H7 (cell line): ENCODE measurements at regions not wholly inside any gene's neighbourhood (a gene's known extent, or its start where the extent isn't known, plus 50 kb on each side); places are given as distances from the start of the nearest gene placed in this dataset.

ENCODE experiments used
- DNase-seq: peaks from one replicate; pipeline ENCODE4 v3.0.0; 2012
- H3K27me3 ChIP-seq: 2 replicates; pipeline ENCODE4 v1.6.0; 2011; ENCODE audit warnings: mild to moderate bottlenecking, low read length; ENCODE audit not compliant: control insufficient read depth, insufficient read depth
- H3K36me3 ChIP-seq: replicated peaks from 2 replicates; pipeline ENCODE4 v1.5.1; 2011; ENCODE audit warnings: low read length; ENCODE audit not compliant: control insufficient read depth, insufficient read depth
- H3K4me3 ChIP-seq: 2 replicates; pipeline ENCODE4 v1.5.1; 2011; ENCODE audit warnings: low read depth, mild to moderate bottlenecking, control low read depth, low read length, moderate library complexity; ENCODE audit not compliant: insufficient read depth

- no peak for DNase-seq
- no peaks in the 10 kb centered on the region for H3K27me3 ChIP-seq
These were observed 278.0 kb upstream of the SPRED2 start for GRCh38 chr2:65710356-65710755.

GRCh38 chr2:65708086-65708485 lies 275.7 kb upstream of the SPRED2 start:
- no peak overlapping the region for H3K4me3 ChIP-seq
- H3K27me3 ChIP-seq, result no peaks in the 10 kb centered on the region
- DNase-seq, result no peak
- no peaks in the 10 kb centered on the region for H3K36me3 ChIP-seq

More at GRCh38 chr2:65710356-65710755, 278.0 kb upstream of the SPRED2 start:
- H3K4me3 ChIP-seq, result no peak overlapping the region
- no peaks in the 10 kb centered on the region for H3K36me3 ChIP-seq

- Histone ChIP-seq H3K27me3 (no peaks in the 10 kb centered on the region), H3K4me3 (no peak overlapping the region), H3K36me3 (no peaks in the 10 kb centered on the region)
- no peak for DNase-seq
These were observed 274.0 kb upstream of the SPRED2 start for GRCh38 chr2:65706411-65706810.

- no peaks in the 10 kb centered on the region for H3K36me3 ChIP-seq
- no peak for DNase-seq
- no peaks in the 10 kb centered on the region for H3K27me3 ChIP-seq
- H3K4me3 ChIP-seq, result no peak overlapping the region
These were observed 268.8 kb upstream of the SPRED2 start for GRCh38 chr2:65701191-65701590.

- Histone ChIP-seq H3K36me3 (no peaks in the 10 kb centered on the region), H3K27me3 (no peaks in the 10 kb centered on the region), H3K4me3 (no peak overlapping the region)
- no peak for DNase-seq
These were observed 268.3 kb upstream of the SPRED2 start for GRCh38 chr2:65700720-65701119.

- Histone ChIP-seq H3K27me3 (no peaks in the 10 kb centered on the region), H3K36me3 (no peaks in the 10 kb centered on the region), H3K4me3 (no peak overlapping the region)
- no peak for DNase-seq
These were observed 267.7 kb upstream of the SPRED2 start for GRCh38 chr2:65700004-65700651.

- Histone ChIP-seq H3K27me3 (no peaks in the 10 kb centered on the region), H3K36me3 (no peaks in the 10 kb centered on the region)
- no peak for DNase-seq
These were observed 259.4 kb upstream of the SPRED2 start for GRCh38 chr2:65691816-65692215.

GRCh38 chr2:65688141-65688886 lies 255.9 kb upstream of the SPRED2 start:
- Histone ChIP-seq H3K4me3 (no peak overlapping the region), H3K36me3 (no peaks in the 10 kb centered on the region), H3K27me3 (no peaks in the 10 kb centered on the region)
- no peak for DNase-seq

More at GRCh38 chr2:65691816-65692215, 259.4 kb upstream of the SPRED2 start:
- H3K4me3 ChIP-seq, result no peak overlapping the region

GRCh38 chr2:65687614-65688013 lies 255.2 kb upstream of the SPRED2 start:
- DNase-seq, result no peak
- no peak overlapping the region for H3K4me3 ChIP-seq
- no peaks in the 10 kb centered on the region for H3K27me3 ChIP-seq
- no peaks in the 10 kb centered on the region for H3K36me3 ChIP-seq

GRCh38 chr2:65686928-65687521 lies 254.6 kb upstream of the SPRED2 start:
- H3K4me3 ChIP-seq, result no peak overlapping the region
- H3K27me3 ChIP-seq, result no peaks in the 10 kb centered on the region
- H3K36me3 ChIP-seq, result no peaks in the 10 kb centered on the region
- DNase-seq, result no peak

- Histone ChIP-seq H3K27me3 (no peaks in the 10 kb centered on the region), H3K4me3 (no peak overlapping the region), H3K36me3 (no peaks in the 10 kb centered on the region)
- DNase-seq, result no peak
These were observed 249.1 kb upstream of the SPRED2 start for GRCh38 chr2:65681503-65681902.

- Histone ChIP-seq H3K27me3 (no peaks in the 10 kb centered on the region), H3K36me3 (no peaks in the 10 kb centered on the region), H3K4me3 (no peak overlapping the region)
- DNase-seq, result no peak
These were observed 246.5 kb upstream of the SPRED2 start for GRCh38 chr2:65678779-65679391.

GRCh38 chr2:65675350-65675749 lies 243.0 kb upstream of the SPRED2 start:
- Histone ChIP-seq H3K27me3 (no peaks in the 10 kb centered on the region), H3K36me3 (no peaks in the 10 kb centered on the region), H3K4me3 (no peak overlapping the region)
- no peak for DNase-seq

GRCh38 chr2:65671670-65672242 lies 239.4 kb upstream of the SPRED2 start:
- Histone ChIP-seq H3K36me3 (no peaks in the 10 kb centered on the region), H3K4me3 (no peak overlapping the region), H3K27me3 (no peaks in the 10 kb centered on the region)
- DNase-seq, result peak; percentile 30
